OCI-LY1 (cell line): ENCODE measurements at regions not wholly inside any gene's neighbourhood (a gene's known extent, or its start where the extent isn't known, plus 50 kb on each side); places are given as distances from the start of the nearest gene placed in this dataset.

Experiments
- H2AFZ ChIP-seq: fragments of 200-600 bp; sonication (generic), shearing (Covaris generic); 2 replicates; pipeline ENCODE4 v1.6.0; 2014; ENCODE audit warnings: antibody characterized with exemption, mild to moderate bottlenecking, low read length
- H3F3A ChIP-seq: fragments of 200-600 bp; sonication (generic), shearing (Covaris generic); 2 replicates; pipeline ENCODE4 v1.6.0; 2014; ENCODE audit warnings: mild to moderate bottlenecking, antibody characterized with exemption, low read length, moderate library complexity; ENCODE audit not compliant: insufficient read depth
- H3K27ac ChIP-seq: fragments of 200-600 bp; sonication (generic); 2 replicates; pipeline ENCODE4 v1.5.1; 2014; ENCODE audit warnings: low read length, mixed run types, mild to moderate bottlenecking, low read depth; ENCODE audit not compliant: poor library complexity, severe bottlenecking
- H3K27me3 ChIP-seq: fragments of 200-600 bp; sonication (generic); 2 replicates; pipeline ENCODE4 v1.6.0; 2014; ENCODE audit warnings: antibody characterized with exemption, mild to moderate bottlenecking, low read length, moderate library complexity; ENCODE audit not compliant: insufficient read depth
- H3K36me3 ChIP-seq: fragments of 200-600 bp; sonication (generic); 2 replicates; pipeline ENCODE4 v1.6.1; 2014; ENCODE audit warnings: mild to moderate bottlenecking, antibody characterized with exemption, low read length, moderate library complexity, mixed read lengths; ENCODE audit not compliant: insufficient read depth
- H3K4me1 ChIP-seq: fragments of 200-600 bp; sonication (generic); 2 replicates; pipeline ENCODE4 v1.5.1; 2014; ENCODE audit warnings: mild to moderate bottlenecking, low read length, moderate library complexity; ENCODE audit not compliant: insufficient read depth, severe bottlenecking
- H3K4me2 ChIP-seq: fragments of 200-600 bp; sonication (generic), shearing (Covaris generic); 2 replicates; pipeline ENCODE4 v1.6.1; 2014; ENCODE audit warnings: low read length
- H3K4me3 ChIP-seq: fragments of 200-600 bp; sonication (generic); 2 replicates; pipeline ENCODE4 v1.5.1; 2014; ENCODE audit warnings: low read length, low read depth, mild to moderate bottlenecking, mixed read lengths; ENCODE audit not compliant: poor library complexity, severe bottlenecking
- H3K79me2 ChIP-seq: fragments of 200-600 bp; shearing (Covaris generic); 2 replicates; pipeline ENCODE4 v1.6.1; 2016; ENCODE audit warnings: mixed run types, low read length, mixed read lengths; ENCODE audit not compliant: insufficient read depth
- H3K9ac ChIP-seq: fragments of 200-600 bp; sonication (generic), shearing (Covaris generic); 2 replicates; pipeline ENCODE4 v1.6.1; 2014; ENCODE audit warnings: mild to moderate bottlenecking, low read length, mixed read lengths
- H3K9me2 ChIP-seq: fragments of 200-600 bp; sonication (generic), shearing (Covaris generic); 2 replicates; pipeline ENCODE4 v1.6.1; 2014; ENCODE audit warnings: low read depth, mild to moderate bottlenecking, low read length, mixed read lengths
- H3K9me3 ChIP-seq: fragments of 200-600 bp; shearing (Covaris generic); 2 replicates; pipeline ENCODE4 v1.6.1; 2014; ENCODE audit warnings: low read length, mixed read lengths
- H4K20me1 ChIP-seq: fragments of 200-600 bp; sonication (generic), shearing (Covaris generic); 2 replicates; pipeline ENCODE4 v1.6.0; 2016; ENCODE audit warnings: mild to moderate bottlenecking, low read length; ENCODE audit not compliant: insufficient read depth
- EZH2 ChIP-seq: fragments of 200-600 bp; sonication (generic), shearing (Covaris generic); IDR thresholded peaks from 2 replicates; pipeline ENCODE4 v1.8.0; 2017; ENCODE audit warnings: borderline replicate concordance, mixed run types, mild to moderate bottlenecking, antibody characterized with exemption, low read length, moderate library complexity, mixed read lengths
- TF ChIP-seq, protein P1 (sequence below): fragments of 200-600 bp; sonication (generic), shearing (Covaris generic); IDR thresholded peaks from 2 replicates; pipeline ENCODE4 v1.5.1; 2017; ENCODE audit warnings: mild to moderate bottlenecking, antibody characterized with exemption, low read length, moderate library complexity, mixed read lengths

DNA sequence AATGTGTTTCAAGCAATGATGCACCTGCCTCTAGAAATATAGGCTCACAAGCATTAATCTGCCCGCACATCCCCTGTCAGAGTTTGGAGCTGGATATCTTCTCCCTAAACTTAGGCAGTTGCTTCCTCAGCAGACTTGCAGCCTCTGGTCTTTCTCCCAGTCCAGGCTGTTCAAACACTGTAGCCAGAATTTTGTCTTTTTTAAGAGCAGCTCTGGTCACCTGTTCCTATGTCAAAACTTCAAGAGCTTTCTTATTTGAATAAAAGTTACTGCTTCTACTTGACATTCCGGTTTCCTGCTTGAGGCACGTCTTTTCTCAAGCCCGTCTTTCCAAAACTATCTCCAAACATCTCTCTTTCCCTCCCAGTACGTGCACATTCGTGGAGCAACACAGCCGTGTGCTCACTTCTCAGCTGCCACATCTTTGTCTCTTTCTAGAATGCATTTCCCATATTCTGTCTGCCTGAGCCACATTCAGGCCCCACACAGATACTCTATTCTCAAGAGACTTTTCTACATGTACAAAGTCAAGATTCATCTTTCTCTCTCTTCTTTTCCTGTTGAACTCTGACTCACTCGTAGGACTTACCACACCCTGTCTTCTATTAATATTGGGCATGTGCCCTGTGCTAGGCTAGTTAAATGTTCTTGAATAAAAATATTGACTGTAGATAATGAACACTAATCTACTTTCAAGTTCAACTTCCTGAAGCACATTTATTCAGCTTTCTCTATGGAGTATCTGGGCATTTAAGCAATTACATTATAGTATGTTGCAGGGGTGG is 307.7 kb upstream of the SOX2 start:
- no peak overlapping the region for H3K4me3 ChIP-seq
- no peaks in the 10 kb centered on the region for H3K27me3 ChIP-seq
- H3F3A ChIP-seq = no peaks in the 10 kb centered on the region
- H3K9me2 ChIP-seq = no peaks in the 10 kb centered on the region
- TF ChIP-seq EZH2 = no peak
- TF ChIP-seq, protein P1, sequence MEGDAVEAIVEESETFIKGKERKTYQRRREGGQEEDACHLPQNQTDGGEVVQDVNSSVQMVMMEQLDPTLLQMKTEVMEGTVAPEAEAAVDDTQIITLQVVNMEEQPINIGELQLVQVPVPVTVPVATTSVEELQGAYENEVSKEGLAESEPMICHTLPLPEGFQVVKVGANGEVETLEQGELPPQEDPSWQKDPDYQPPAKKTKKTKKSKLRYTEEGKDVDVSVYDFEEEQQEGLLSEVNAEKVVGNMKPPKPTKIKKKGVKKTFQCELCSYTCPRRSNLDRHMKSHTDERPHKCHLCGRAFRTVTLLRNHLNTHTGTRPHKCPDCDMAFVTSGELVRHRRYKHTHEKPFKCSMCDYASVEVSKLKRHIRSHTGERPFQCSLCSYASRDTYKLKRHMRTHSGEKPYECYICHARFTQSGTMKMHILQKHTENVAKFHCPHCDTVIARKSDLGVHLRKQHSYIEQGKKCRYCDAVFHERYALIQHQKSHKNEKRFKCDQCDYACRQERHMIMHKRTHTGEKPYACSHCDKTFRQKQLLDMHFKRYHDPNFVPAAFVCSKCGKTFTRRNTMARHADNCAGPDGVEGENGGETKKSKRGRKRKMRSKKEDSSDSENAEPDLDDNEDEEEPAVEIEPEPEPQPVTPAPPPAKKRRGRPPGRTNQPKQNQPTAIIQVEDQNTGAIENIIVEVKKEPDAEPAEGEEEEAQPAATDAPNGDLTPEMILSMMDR = no peak
- H3K4me2 ChIP-seq = peak overlapping the region; percentile 37; the same call in 1 of the 2 replicates
- peaks cover 64% of the 10 kb centered on the region for H3K4me1 ChIP-seq
- H3K79me2 ChIP-seq = no peaks in the 10 kb centered on the region
- peak overlapping the region; percentile 66 for H3K27ac ChIP-seq
- H3K9me3 ChIP-seq = no peaks in the 10 kb centered on the region
- no peak overlapping the region; the same call in 1 of the 2 replicates for H3K9ac ChIP-seq
- H2AFZ ChIP-seq = no peak overlapping the region
- no peaks in the 10 kb centered on the region for H3K36me3 ChIP-seq
- no peaks in the 10 kb centered on the region for H4K20me1 ChIP-seq

DNA sequence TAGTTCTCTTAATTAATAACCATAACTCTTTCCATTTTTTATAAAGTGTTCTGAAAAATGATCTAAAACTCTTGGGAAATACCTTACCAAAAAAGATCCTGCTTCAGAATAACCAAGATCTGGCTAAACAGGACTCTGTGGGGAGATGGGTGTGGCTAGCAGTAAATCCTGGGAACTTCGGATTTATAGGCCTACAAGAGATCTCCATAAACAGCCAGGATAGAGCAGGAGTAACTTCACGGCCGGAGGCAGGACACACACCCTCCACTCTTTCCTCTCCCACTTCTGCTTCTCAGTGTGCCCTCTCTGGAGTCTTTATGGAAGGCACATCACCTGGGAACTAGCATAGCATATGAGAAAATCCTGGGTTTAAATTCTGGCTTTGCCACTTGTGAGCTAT is 309.4 kb upstream of the SOX2 start:
- Histone ChIP-seq H3K36me3 (no peaks in the 10 kb centered on the region), H3K79me2 (no peaks in the 10 kb centered on the region), H3K27ac (peak overlapping the region; percentile 22), H4K20me1 (no peaks in the 10 kb centered on the region), H3K9me2 (no peaks in the 10 kb centered on the region), H3F3A (no peaks in the 10 kb centered on the region), H2AFZ (no peak overlapping the region), H3K9me3 (no peaks in the 10 kb centered on the region), H3K4me3 (no peak overlapping the region), H3K27me3 (no peaks in the 10 kb centered on the region), H3K4me1 (peaks cover 55% of the 10 kb centered on the region), H3K4me2 (peak overlapping the region; percentile 37; the same call in 1 of the 2 replicates), H3K9ac (no peak overlapping the region)
- TF ChIP-seq EZH2 = no peak
- TF ChIP-seq, protein P1 = no peak

DNA sequence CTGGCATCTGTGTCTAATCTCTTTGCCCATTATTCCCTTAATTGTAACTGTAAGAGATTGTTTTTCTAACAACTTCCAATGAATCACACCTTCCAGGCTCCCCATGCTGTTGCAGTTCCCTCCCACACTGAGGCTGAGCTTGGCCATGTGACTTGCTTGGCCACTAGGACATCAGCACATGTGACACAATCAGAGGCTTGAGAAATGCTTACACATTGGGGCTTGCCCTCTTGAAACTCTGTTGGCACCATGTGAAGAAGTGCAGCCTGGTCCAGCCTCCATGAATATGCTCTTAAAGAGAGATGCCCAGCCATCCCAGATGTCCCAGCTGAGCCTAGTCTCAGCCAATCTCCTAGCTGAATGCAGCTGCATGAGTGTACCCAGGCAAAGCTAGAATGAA is 326.8 kb upstream of the SOX2 start:
- peaks cover 73% of the 10 kb centered on the region for H3K4me1 ChIP-seq
- H4K20me1 ChIP-seq = no peaks in the 10 kb centered on the region
- no peak overlapping the region for H2AFZ ChIP-seq
- H3K9ac ChIP-seq = peak overlapping the region; percentile 51; the same call in 1 of the 2 replicates
- H3F3A ChIP-seq = no peaks in the 10 kb centered on the region
- TF ChIP-seq EZH2 = no peak
- TF ChIP-seq, protein P1 = no peak
- H3K27ac ChIP-seq = peak overlapping the region; percentile 89
- peaks cover 4% of the 10 kb centered on the region; the same call in 1 of the 2 replicates for H3K9me3 ChIP-seq
- no peaks in the 10 kb centered on the region for H3K27me3 ChIP-seq
- H3K36me3 ChIP-seq = no peaks in the 10 kb centered on the region; the same call in 1 of the 2 replicates
- no peaks in the 10 kb centered on the region for H3K79me2 ChIP-seq
- H3K9me2 ChIP-seq = no peaks in the 10 kb centered on the region
- peak overlapping the region; percentile 52; the same call in 1 of the 2 replicates for H3K4me2 ChIP-seq
- H3K4me3 ChIP-seq = no peak overlapping the region
